ENCODE measurements at regions not wholly inside any gene's neighbourhood (a gene's known extent, or its start where the extent isn't known, plus 50 kb on each side); places are given as distances from the start of the nearest gene placed in this dataset.
"Not testable (repeated sequence)": the region's sequence is repeated elsewhere in the genome, so short reads cannot be mapped to it uniquely, and the experiment has no call there.

DNA sequence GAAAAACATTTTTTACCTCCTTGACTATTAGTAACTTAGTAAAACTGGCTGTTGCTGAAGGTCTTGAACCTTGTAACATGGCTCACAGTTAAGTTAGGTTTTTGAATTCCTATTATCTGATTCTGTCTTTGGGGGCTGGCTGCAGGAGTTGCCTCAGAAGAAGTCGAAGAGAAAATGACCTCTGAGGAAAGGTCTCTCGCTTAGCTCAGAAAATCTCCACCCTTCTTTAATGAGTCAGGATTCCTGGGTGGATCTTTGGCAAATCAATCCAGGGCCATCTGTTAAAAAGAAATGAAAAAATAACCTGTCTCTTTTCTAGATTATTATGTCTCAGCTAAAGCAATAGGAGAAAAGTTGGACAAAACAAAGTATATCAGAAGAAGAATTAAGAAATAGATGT is 267.8 kb upstream of the SEMA3C start:
- Histone ChIP-seq H3K4me1 (peaks cover 0 to 16% (median 5%) of the 10 kb centered on the region in 4 donors), H3K4me3 (no peak overlapping the region), H3K9me3 (no peaks in the 10 kb centered on the region), H3K27me3 (no peaks in the 10 kb centered on the region), H3K36me3 (no peaks in the 10 kb centered on the region), H3K27ac (no peak overlapping the region)
- intact Hi-C loops (cut with DNase I) = no loop called here
- 80 to 81% methylated on average over 2 of the region's 2 CpGs for WGBS, 2 donors
- TF ChIP-seq EP300 (IDR thresholded peaks at IDR 0.05) (no peak), POLR2AphosphoS5 (IDR thresholded peaks at IDR 0.05) (no peak), POLR2A (IDR thresholded peaks at IDR 0.05) (no peak)
- TF ChIP-seq, protein P1, sequence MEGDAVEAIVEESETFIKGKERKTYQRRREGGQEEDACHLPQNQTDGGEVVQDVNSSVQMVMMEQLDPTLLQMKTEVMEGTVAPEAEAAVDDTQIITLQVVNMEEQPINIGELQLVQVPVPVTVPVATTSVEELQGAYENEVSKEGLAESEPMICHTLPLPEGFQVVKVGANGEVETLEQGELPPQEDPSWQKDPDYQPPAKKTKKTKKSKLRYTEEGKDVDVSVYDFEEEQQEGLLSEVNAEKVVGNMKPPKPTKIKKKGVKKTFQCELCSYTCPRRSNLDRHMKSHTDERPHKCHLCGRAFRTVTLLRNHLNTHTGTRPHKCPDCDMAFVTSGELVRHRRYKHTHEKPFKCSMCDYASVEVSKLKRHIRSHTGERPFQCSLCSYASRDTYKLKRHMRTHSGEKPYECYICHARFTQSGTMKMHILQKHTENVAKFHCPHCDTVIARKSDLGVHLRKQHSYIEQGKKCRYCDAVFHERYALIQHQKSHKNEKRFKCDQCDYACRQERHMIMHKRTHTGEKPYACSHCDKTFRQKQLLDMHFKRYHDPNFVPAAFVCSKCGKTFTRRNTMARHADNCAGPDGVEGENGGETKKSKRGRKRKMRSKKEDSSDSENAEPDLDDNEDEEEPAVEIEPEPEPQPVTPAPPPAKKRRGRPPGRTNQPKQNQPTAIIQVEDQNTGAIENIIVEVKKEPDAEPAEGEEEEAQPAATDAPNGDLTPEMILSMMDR (IDR thresholded peaks at IDR 0.05) = no peak
- DNase-seq = no peak

DNA sequence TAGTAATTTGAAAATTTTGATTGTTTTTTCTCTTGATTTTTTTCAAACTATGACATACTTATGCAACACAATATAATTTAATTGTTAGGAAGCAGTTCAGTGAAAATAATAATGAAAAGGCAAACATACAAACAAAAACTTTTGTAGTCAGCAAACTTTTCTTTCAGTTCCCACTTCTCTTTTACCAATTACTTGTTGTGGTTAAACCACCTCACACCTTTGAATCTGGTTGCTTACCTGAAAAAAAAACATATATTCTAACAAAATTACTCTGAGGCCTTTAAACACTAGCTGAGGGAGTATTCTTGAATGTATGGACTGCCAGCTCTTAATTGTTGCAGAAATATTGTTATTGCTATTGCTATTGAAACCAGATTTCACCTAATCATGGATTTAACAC is 266.2 kb upstream of the SEMA3C start:
- Histone ChIP-seq H3K36me3 (no peaks in the 10 kb centered on the region), H3K27me3 (no peaks in the 10 kb centered on the region), H3K27ac (no peak overlapping the region), H3K9me3 (no peaks in the 10 kb centered on the region), H3K4me1 (peaks cover 0 to 9% (median 0%) of the 10 kb centered on the region in 4 donors), H3K4me3 (no peak overlapping the region)
- intact Hi-C loops (cut with DNase I) = no loop called here
- no peak for DNase-seq
- TF ChIP-seq POLR2AphosphoS5 (IDR thresholded peaks at IDR 0.05) (no peak), EP300 (IDR thresholded peaks at IDR 0.05) (no peak), POLR2A (IDR thresholded peaks at IDR 0.05) (no peak)
- TF ChIP-seq, protein P1 (IDR thresholded peaks at IDR 0.05) = no peak

DNA sequence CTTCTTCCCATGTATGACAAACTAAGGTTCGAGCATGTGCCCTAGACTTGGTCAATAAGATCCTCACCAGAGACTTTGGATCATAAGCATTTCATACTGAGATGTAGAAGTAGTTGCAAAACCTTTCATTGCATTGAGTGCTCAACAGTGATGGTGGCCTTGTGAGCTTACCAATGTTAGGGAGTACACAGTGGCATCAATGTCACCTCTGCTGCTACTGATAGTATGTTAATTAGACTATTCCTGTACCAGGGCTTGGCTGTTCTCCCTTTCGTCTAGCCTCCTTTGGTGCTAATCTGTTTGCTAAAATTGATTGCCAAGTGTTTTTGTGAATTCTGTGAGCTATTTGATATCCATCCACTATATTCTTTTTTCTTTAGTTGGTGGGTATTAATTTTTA is 264.5 kb upstream of the SEMA3C start:
- Histone ChIP-seq H3K4me3 (no peak overlapping the region), H3K27ac (no peak overlapping the region)
- WGBS, 2 donors = 84 to 97% methylated on average over 2 of the region's 2 CpGs

DNA sequence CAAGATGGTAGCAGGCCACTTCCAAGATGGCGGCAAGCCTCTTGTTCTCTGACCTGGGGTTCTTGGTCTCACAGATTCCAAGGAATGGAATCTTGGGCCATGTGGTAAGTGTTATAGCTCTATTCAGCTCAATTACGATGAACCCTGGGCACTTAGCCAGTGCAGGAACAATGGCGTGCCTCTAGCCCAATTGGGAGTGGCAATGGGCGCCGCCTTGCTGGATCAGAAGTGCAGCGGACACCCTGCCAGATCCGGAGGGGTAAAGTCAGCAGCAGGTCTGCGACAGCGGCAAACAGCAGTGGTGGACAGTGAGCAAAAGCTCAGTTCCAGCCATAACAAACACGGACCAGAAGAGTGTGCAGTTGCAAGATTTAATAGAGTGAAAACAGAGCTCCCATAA is 263.2 kb upstream of the SEMA3C start:
- H3K9me3 ChIP-seq; H3K27me3 ChIP-seq; H3K4me3 ChIP-seq; DNase-seq; H3K4me1 ChIP-seq; intact Hi-C loops (cut with DNase I); H3K27ac ChIP-seq; H3K36me3 ChIP-seq: not testable (repeated sequence)
- 59 to 84% methylated on average over 10 of the region's 10 CpGs for WGBS, 2 donors

More for the DNA sequence above, 264.5 kb upstream of the SEMA3C start:
- DNase-seq = no peak
- TF ChIP-seq, protein P1 (IDR thresholded peaks at IDR 0.05) = no peak
- no peak for TF ChIP-seq POLR2AphosphoS5 (IDR thresholded peaks at IDR 0.05)
- TF ChIP-seq POLR2A (IDR thresholded peaks at IDR 0.05) = no peak
- TF ChIP-seq EP300 (IDR thresholded peaks at IDR 0.05) = no peak
- no peaks in the 10 kb centered on the region for H3K9me3 ChIP-seq
- no peaks in the 10 kb centered on the region for H3K36me3 ChIP-seq
- no peaks in the 10 kb centered on the region for H3K27me3 ChIP-seq
- no peaks in the 10 kb centered on the region for H3K4me1 ChIP-seq
- intact Hi-C loops (cut with DNase I) = no loop called here

DNA sequence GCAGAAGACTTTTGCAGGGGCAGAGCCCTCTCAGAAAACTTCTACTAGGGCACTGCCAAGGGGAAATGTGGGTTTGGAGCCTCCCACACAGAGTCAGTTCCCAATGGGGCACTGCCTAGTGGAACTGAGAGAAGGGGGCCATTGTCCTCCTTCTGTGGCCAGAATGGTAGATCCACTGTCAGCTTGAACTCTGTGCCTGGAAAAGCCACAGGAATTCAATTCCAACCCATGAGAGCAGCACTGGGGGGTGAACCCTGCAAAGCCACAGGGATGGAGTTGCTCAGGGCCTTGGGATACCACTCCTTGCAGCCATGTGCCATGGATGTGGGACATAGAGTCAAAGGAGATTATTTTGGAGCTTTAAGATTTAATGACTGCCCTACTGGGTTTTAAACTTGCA is 262.2 kb upstream of the SEMA3C start:
- H3K27ac ChIP-seq = no peak overlapping the region
- no peak for DNase-seq
- intact Hi-C loops (cut with DNase I) = no loop called here
- no peaks in the 10 kb centered on the region for H3K36me3 ChIP-seq
- TF ChIP-seq POLR2A (IDR thresholded peaks at IDR 0.05) (no peak), POLR2AphosphoS5 (IDR thresholded peaks at IDR 0.05) (no peak), EP300 (IDR thresholded peaks at IDR 0.05) (no peak)
- TF ChIP-seq, protein P1 (IDR thresholded peaks at IDR 0.05) = no peak
- no peak overlapping the region for H3K4me3 ChIP-seq
- H3K4me1 ChIP-seq = no peaks in the 10 kb centered on the region
- H3K27me3 ChIP-seq = no peaks in the 10 kb centered on the region
- no peaks in the 10 kb centered on the region for H3K9me3 ChIP-seq

All from sigmoid colon (tissue), 6 donors.